Erythroblast (primary cell): ENCODE measurements at regions not wholly inside any gene's neighbourhood (a gene's known extent, or its start where the extent isn't known, plus 50 kb on each side); places are given as distances from the start of the nearest gene placed in this dataset.

Source experiments
- GATA1 ChIP-seq: IDR thresholded peaks from 2 replicates; pipeline ENCODE4 v1.6.1; 2011; ENCODE audit warnings: low read depth, mild to moderate bottlenecking, control low read depth, low read length, moderate library complexity
- POLR2A ChIP-seq: IDR thresholded peaks from 2 replicates; pipeline ENCODE4 v1.6.1; 2011; ENCODE audit warnings: mild to moderate bottlenecking, low read length

GRCh38 chr12:125549171-125549570, 483.9 kb downstream of the AACS start:
- TF ChIP-seq POLR2A: no peak
- TF ChIP-seq GATA1: no peak
